WTC11 (cell line): ENCODE measurements at regions not wholly inside any gene's neighbourhood (a gene's known extent, or its start where the extent isn't known, plus 50 kb on each side); places are given as distances from the start of the nearest gene placed in this dataset.

Experiments
- ATAC-seq: fragments of 200-7000 bp; cut with Tn5 transposase; 2 replicates; pipeline ENCODE4 v1.10.0; 2021; ENCODE audit warnings: mild to moderate bottlenecking, moderate library complexity
- CTCF ChIA-PET: fragments of 300-600 bp; sonication (Branson Sonifier 250); formaldehyde crosslinking; loops from one replicate; lab custom pipeline; 2021; ENCODE audit warnings: antibody characterized with exemption; lab: Charles Lee
- POLR2A ChIA-PET: fragments of 350-600 bp; sonication (Branson Sonifier 250); formaldehyde crosslinking; loops from one replicate; lab custom pipeline; 2021; ENCODE audit warnings: antibody characterized with exemption; lab: Charles Lee
- DNase-seq: peaks from one replicate; pipeline ENCODE4 v3.0.0; 2021; ENCODE audit warnings: low spot score
- H3K27ac Mint-ChIP-seq: 2 replicates; pipeline ENCODE4 v1.8.0; 2021; ENCODE audit warnings: mixed read lengths
- H3K27me3 Mint-ChIP-seq: 2 replicates; pipeline ENCODE4 v1.8.0; 2021; ENCODE audit warnings: low read depth, mild to moderate bottlenecking, moderate library complexity, mixed read lengths
- H3K36me3 Mint-ChIP-seq: 2 replicates; pipeline ENCODE4 v1.8.0; 2021; ENCODE audit warnings: mixed read lengths
- H3K4me1 Mint-ChIP-seq: 2 replicates; pipeline ENCODE4 v1.8.0; 2022; ENCODE audit warnings: mixed read lengths
- H3K4me3 Mint-ChIP-seq: 2 replicates; pipeline ENCODE4 v1.8.0; 2021; ENCODE audit warnings: mild to moderate bottlenecking, moderate library complexity, mixed read lengths
- H3K9me3 Mint-ChIP-seq: 2 replicates; pipeline ENCODE4 v1.8.0; 2021; ENCODE audit warnings: mixed read lengths
- GABPB1 ChIP-seq: sonication (generic); formaldehyde crosslinking; IDR thresholded peaks from 2 replicates; pipeline ENCODE4 v1.8.1; 2023; ENCODE audit warnings: mild to moderate bottlenecking, missing genetic modification reagents
- GTF2I ChIP-seq: fragments of 250-450 bp; sonication (Bioruptor Pico); conservative IDR thresholded peaks from 2 replicates; pipeline ENCODE4 v1.4.0; 2021; ENCODE audit warnings: mild to moderate bottlenecking
- RORB ChIP-seq: fragments of 250-450 bp; sonication (Bioruptor Pico); IDR thresholded peaks from 2 replicates; pipeline ENCODE4 v1.9.0; 2021; ENCODE audit warnings: mild to moderate bottlenecking
- TEAD1 ChIP-seq: sonication (generic); formaldehyde crosslinking; IDR thresholded peaks from 2 replicates; pipeline ENCODE4 v1.8.0; 2022; ENCODE audit warnings: mild to moderate bottlenecking, missing genetic modification reagents
- ZNF263 ChIP-seq: sonication (generic); formaldehyde crosslinking; IDR thresholded peaks from 2 replicates; pipeline ENCODE4 v1.8.1; 2022; ENCODE audit warnings: low read depth, mild to moderate bottlenecking, moderate library complexity, missing genetic modification reagents
- TF ChIP-seq, protein P1 (sequence below): sonication (generic); formaldehyde crosslinking; IDR thresholded peaks from 2 replicates; pipeline ENCODE4 v1.8.0; 2023; ENCODE audit warnings: missing genetic modification reagents, mild to moderate bottlenecking, borderline replicate concordance
- TF ChIP-seq, protein P2 (sequence below): fragments of 250-450 bp; sonication (Bioruptor Pico); IDR thresholded peaks from 2 replicates; pipeline ENCODE4 v1.8.0; 2021; ENCODE audit warnings: mild to moderate bottlenecking
- TF ChIP-seq, protein P3 (sequence below): sonication (generic); formaldehyde crosslinking; IDR thresholded peaks from 2 replicates; pipeline ENCODE4 v1.8.1; 2023; ENCODE audit warnings: mild to moderate bottlenecking, moderate library complexity, missing genetic modification reagents
- TF ChIP-seq, protein P4 (sequence below): sonication (generic); formaldehyde crosslinking; conservative IDR thresholded peaks from 2 replicates; pipeline ENCODE4 v1.8.1; 2022; ENCODE audit warnings: mild to moderate bottlenecking, missing genetic modification reagents
- TF ChIP-seq, protein P5 (sequence below): sonication (generic); formaldehyde crosslinking; IDR thresholded peaks from 2 replicates; pipeline ENCODE4 v1.8.1; 2023; ENCODE audit warnings: mild to moderate bottlenecking, missing genetic modification reagents, moderate library complexity
- TF ChIP-seq, protein P6 (sequence below): sonication (generic); formaldehyde crosslinking; conservative IDR thresholded peaks from 2 replicates; pipeline ENCODE4 v1.8.1; 2023; ENCODE audit warnings: mild to moderate bottlenecking, low read depth, missing genetic modification reagents, moderate library complexity

DNA sequence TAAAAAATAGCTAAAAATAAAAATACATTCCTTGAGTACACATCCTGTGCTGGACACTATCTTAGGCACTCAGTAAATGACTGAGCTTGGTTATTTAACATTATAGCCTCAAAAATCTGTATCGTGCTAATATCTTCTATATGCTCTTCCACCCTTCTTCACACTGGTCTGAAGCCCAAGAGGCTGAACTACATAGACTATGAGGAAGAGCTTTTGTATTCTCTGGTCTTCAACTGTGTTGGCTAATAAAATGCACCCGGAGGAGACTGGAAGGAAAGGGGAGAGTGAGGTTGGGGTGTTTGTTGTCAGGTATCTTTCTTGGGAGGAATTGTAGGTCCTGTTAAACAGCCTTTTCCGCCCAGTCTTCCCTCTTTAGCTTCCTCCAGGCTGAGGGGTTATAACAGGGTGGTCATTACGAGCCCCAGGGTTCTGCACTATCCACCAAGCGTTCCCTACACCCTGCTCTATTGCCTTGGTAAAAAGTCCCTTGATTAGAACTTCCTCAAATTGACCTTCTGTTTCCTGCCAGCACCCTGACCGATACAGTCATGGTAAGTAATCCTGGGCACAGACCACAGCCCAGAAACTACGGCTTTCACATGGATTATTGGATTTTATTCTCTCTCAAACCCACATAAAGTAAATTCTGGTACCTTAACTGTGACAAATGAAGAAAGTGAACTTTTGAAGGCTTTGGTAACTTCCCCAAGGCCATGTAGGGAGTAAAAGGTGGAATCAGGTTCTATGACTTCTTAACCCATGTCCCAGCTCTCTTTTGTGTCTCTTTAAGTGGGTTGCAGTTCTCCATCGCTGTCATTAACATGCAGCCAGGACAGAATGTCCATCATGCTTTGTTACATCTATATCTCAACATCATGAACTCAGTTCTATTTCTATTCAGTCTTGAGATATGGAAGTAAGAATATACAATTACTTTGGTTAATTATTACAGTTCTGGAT, 71.3 kb downstream of the PTHLH start (continued):
- TF ChIP-seq, protein P1, sequence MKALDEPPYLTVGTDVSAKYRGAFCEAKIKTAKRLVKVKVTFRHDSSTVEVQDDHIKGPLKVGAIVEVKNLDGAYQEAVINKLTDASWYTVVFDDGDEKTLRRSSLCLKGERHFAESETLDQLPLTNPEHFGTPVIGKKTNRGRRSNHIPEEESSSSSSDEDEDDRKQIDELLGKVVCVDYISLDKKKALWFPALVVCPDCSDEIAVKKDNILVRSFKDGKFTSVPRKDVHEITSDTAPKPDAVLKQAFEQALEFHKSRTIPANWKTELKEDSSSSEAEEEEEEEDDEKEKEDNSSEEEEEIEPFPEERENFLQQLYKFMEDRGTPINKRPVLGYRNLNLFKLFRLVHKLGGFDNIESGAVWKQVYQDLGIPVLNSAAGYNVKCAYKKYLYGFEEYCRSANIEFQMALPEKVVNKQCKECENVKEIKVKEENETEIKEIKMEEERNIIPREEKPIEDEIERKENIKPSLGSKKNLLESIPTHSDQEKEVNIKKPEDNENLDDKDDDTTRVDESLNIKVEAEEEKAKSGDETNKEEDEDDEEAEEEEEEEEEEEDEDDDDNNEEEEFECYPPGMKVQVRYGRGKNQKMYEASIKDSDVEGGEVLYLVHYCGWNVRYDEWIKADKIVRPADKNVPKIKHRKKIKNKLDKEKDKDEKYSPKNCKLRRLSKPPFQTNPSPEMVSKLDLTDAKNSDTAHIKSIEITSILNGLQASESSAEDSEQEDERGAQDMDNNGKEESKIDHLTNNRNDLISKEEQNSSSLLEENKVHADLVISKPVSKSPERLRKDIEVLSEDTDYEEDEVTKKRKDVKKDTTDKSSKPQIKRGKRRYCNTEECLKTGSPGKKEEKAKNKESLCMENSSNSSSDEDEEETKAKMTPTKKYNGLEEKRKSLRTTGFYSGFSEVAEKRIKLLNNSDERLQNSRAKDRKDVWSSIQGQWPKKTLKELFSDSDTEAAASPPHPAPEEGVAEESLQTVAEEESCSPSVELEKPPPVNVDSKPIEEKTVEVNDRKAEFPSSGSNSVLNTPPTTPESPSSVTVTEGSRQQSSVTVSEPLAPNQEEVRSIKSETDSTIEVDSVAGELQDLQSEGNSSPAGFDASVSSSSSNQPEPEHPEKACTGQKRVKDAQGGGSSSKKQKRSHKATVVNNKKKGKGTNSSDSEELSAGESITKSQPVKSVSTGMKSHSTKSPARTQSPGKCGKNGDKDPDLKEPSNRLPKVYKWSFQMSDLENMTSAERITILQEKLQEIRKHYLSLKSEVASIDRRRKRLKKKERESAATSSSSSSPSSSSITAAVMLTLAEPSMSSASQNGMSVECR (CRISPR knock-in tag), result no peak
- TF ChIP-seq, protein P2, sequence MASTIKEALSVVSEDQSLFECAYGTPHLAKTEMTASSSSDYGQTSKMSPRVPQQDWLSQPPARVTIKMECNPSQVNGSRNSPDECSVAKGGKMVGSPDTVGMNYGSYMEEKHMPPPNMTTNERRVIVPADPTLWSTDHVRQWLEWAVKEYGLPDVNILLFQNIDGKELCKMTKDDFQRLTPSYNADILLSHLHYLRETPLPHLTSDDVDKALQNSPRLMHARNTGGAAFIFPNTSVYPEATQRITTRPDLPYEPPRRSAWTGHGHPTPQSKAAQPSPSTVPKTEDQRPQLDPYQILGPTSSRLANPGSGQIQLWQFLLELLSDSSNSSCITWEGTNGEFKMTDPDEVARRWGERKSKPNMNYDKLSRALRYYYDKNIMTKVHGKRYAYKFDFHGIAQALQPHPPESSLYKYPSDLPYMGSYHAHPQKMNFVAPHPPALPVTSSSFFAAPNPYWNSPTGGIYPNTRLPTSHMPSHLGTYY, result no peak
- TF ChIP-seq, protein P3, sequence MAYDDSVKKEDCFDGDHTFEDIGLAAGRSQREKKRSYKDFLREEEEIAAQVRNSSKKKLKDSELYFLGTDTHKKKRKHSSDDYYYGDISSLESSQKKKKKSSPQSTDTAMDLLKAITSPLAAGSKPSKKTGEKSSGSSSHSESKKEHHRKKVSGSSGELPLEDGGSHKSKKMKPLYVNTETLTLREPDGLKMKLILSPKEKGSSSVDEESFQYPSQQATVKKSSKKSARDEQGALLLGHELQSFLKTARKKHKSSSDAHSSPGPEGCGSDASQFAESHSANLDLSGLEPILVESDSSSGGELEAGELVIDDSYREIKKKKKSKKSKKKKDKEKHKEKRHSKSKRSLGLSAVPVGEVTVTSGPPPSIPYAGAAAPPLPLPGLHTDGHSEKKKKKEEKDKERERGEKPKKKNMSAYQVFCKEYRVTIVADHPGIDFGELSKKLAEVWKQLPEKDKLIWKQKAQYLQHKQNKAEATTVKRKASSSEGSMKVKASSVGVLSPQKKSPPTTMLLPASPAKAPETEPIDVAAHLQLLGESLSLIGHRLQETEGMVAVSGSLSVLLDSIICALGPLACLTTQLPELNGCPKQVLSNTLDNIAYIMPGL (CRISPR knock-in tag), result no peak
- TF ChIP-seq, protein P4, sequence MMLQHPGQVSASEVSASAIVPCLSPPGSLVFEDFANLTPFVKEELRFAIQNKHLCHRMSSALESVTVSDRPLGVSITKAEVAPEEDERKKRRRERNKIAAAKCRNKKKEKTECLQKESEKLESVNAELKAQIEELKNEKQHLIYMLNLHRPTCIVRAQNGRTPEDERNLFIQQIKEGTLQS (CRISPR knock-in tag), result no peak
- TF ChIP-seq RORB (CRISPR knock-in tag) (no peak), ZNF263 (no peak)
- TF ChIP-seq, protein P5, sequence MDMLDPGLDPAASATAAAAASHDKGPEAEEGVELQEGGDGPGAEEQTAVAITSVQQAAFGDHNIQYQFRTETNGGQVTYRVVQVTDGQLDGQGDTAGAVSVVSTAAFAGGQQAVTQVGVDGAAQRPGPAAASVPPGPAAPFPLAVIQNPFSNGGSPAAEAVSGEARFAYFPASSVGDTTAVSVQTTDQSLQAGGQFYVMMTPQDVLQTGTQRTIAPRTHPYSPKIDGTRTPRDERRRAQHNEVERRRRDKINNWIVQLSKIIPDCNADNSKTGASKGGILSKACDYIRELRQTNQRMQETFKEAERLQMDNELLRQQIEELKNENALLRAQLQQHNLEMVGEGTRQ (CRISPR knock-in tag), result no peak

DNA sequence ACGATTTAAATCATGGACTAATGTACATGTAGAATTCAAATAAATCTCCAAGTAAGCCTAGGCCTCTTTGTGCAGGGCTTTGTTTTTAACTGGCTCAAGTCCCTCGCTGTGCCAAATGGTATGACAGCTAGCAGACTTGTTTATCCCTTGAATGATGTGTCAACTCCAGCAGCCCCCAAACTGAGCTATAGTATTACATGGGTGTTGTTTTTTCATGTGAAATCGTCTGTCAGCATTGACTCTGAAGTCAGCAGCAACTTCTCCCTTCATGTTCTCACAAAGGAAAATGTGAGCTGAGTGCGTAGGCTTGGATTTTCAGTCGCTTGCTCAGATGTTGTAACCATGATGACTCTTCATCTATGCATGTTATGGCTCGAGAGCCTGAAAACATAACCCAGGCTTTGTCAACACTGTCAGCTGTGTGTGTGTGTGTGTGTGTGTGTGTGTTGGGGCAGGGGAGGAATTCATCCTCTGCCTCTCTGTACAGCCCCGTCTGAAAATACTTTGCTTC, 73.3 kb downstream of the PTHLH start:
- Mint-ChIP-seq H3K4me3 (no peak overlapping the region), H3K4me1 (peaks cover 9% of the 10 kb centered on the region), H3K27me3 (no peaks in the 10 kb centered on the region; the same call in 1 of the 2 replicates), H3K27ac (no peak overlapping the region), H3K36me3 (no peaks in the 10 kb centered on the region), H3K9me3 (no peaks in the 10 kb centered on the region)
- CTCF ChIA-PET, result no interaction called here
- DNase-seq (no peak), ATAC-seq (no peak)
- TF ChIP-seq TEAD1, result no peak
- TF ChIP-seq GTF2I (CRISPR knock-in tag), result no peak
- TF ChIP-seq GABPB1 (CRISPR knock-in tag), result peak; percentile 76
- TF ChIP-seq, protein P6, sequence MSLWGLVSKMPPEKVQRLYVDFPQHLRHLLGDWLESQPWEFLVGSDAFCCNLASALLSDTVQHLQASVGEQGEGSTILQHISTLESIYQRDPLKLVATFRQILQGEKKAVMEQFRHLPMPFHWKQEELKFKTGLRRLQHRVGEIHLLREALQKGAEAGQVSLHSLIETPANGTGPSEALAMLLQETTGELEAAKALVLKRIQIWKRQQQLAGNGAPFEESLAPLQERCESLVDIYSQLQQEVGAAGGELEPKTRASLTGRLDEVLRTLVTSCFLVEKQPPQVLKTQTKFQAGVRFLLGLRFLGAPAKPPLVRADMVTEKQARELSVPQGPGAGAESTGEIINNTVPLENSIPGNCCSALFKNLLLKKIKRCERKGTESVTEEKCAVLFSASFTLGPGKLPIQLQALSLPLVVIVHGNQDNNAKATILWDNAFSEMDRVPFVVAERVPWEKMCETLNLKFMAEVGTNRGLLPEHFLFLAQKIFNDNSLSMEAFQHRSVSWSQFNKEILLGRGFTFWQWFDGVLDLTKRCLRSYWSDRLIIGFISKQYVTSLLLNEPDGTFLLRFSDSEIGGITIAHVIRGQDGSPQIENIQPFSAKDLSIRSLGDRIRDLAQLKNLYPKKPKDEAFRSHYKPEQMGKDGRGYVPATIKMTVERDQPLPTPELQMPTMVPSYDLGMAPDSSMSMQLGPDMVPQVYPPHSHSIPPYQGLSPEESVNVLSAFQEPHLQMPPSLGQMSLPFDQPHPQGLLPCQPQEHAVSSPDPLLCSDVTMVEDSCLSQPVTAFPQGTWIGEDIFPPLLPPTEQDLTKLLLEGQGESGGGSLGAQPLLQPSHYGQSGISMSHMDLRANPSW (CRISPR knock-in tag), result no peak
- POLR2A ChIA-PET, result no interaction called here
